B cell (primary cell): ENCODE measurements at regions not wholly inside any gene's neighbourhood (a gene's known extent, or its start where the extent isn't known, plus 50 kb on each side); places are given as distances from the start of the nearest gene placed in this dataset.

Experiments used
- ATAC-seq: fragments of 200-7000 bp; cut with Tn5 transposase; one replicate; pipeline ENCODE4 v1.10.0; 2021; ENCODE audit warnings: low read depth, mild to moderate bottlenecking, moderate number of reproducible peaks, moderate library complexity
- CTCF ChIA-PET: fragments of 350-600 bp; sonication (Branson Sonifier 250); formaldehyde crosslinking; loops from one replicate; lab custom pipeline; 2021; ENCODE audit warnings: antibody characterized with exemption, inconsistent platforms; lab: Charles Lee
- POLR2A ChIA-PET: fragments of 350-600 bp; sonication (Branson Sonifier 250); formaldehyde crosslinking; loops from one replicate; lab custom pipeline; 2021; ENCODE audit warnings: antibody characterized with exemption; lab: Charles Lee
- DNase-seq: peaks from one replicate; pipeline ENCODE4 v3.0.0; 2013
- H2AFZ ChIP-seq: 2 replicates; pipeline ENCODE4 v1.6.1; 2012; ENCODE audit warnings: mild to moderate bottlenecking, low read depth, low read length; ENCODE audit not compliant: insufficient read depth, poor library complexity, severe bottlenecking
- H3K27ac ChIP-seq, 2 donors: 1 replicate in 1 of 2; 2 replicates in 1 of 2; pipeline ENCODE4 v1.5.1; 2012 to 2013; ENCODE audit warnings: low read length in 2 of 2, mild to moderate bottlenecking in 2 of 2, moderate library complexity in 1 of 2
- H3K27me3 ChIP-seq, 4 experiments: fragments of 200-600 bp in 1 of 4; sonication (generic) in 1 of 4; replicated peaks in 1 of 4; 1 replicate in 2 of 4; 2 replicates in 2 of 4; pipeline versions ENCODE4 v1.6.1 to v1.7.0; 2013 to 2016; ENCODE audit warnings: low read length in 3 of 4, mild to moderate bottlenecking in 2 of 4, mixed read lengths in 1 of 4, moderate library complexity in 1 of 4; ENCODE audit not compliant: insufficient read depth in 4 of 4, control insufficient read depth in 3 of 4; ENCODE audit errors: control extremely low read depth in 1 of 4
- H3K36me3 ChIP-seq, 2 experiments: replicated peaks in 1 of 2; 1 replicate in 1 of 2; 2 replicates in 1 of 2; pipeline versions ENCODE4 v1.6.1 to v1.7.1; 2013; ENCODE audit warnings: low read length in 1 of 2; ENCODE audit not compliant: insufficient read depth in 2 of 2, control insufficient read depth in 1 of 2; ENCODE audit errors: control extremely low read depth in 1 of 2, extremely low read depth in 1 of 2
- H3K4me1 ChIP-seq, 2 donors: fragments of 200-600 bp in 1 of 2; sonication (generic) in 1 of 2; 1 replicate in 1 of 2; 2 replicates in 1 of 2; pipeline versions ENCODE4 v1.5.1 to v1.6.1; 2013 to 2017; ENCODE audit warnings: low read length in 2 of 2; ENCODE audit not compliant: control insufficient read depth in 2 of 2, insufficient read depth in 2 of 2
- H3K4me2 ChIP-seq: replicated peaks from 2 replicates; pipeline ENCODE3; 2012; ENCODE audit warnings: mild to moderate bottlenecking, low read depth, low read length; ENCODE audit not compliant: poor library complexity, severe bottlenecking
- H3K4me3 ChIP-seq, 5 experiments: fragments of 200-600 bp in 1 of 5; sonication (generic) in 1 of 5; 1 replicate in 3 of 5; 2 replicates in 2 of 5; pipeline versions ENCODE4 v1.5.1 to v1.7.0; 2011 to 2016; ENCODE audit warnings: low read length in 4 of 5, mild to moderate bottlenecking in 4 of 5, low read depth in 2 of 5, control low read depth in 1 of 5, moderate library complexity in 1 of 5; ENCODE audit not compliant: insufficient read depth in 1 of 5; ENCODE audit errors: control extremely low read depth in 1 of 5, extremely low read depth in 1 of 5
- H3K79me2 ChIP-seq: fragments of 200-600 bp; sonication (generic); one replicate; pipeline ENCODE4 v1.6.0; 2016; ENCODE audit warnings: low read length; ENCODE audit not compliant: control insufficient read depth, insufficient read depth
- H3K9ac ChIP-seq: fragments of 200-600 bp; sonication (generic); 2 replicates; pipeline ENCODE4 v1.6.1; 2017; ENCODE audit warnings: mild to moderate bottlenecking, low read length, moderate library complexity
- H3K9me3 ChIP-seq, 3 donors: one replicate each; pipeline versions ENCODE4 v1.6.1 to v1.7.1; 2013; ENCODE audit warnings: low read length in 2 of 3; ENCODE audit not compliant: control insufficient read depth in 2 of 3, insufficient read depth in 1 of 3; ENCODE audit errors: control extremely low read depth in 1 of 3
- H4K20me1 ChIP-seq: 2 replicates; pipeline ENCODE4 v1.6.0; 2012; ENCODE audit warnings: mild to moderate bottlenecking, low read length; ENCODE audit not compliant: insufficient read depth, control insufficient read depth, poor library complexity, severe bottlenecking
- H3K27ac Mint-ChIP-seq: one replicate; pipeline ENCODE4 v1.8.0; 2021; ENCODE audit warnings: mixed read lengths
- H3K27me3 Mint-ChIP-seq: one replicate; pipeline ENCODE4 v1.8.0; 2021; ENCODE audit warnings: mixed read lengths
- H3K4me1 Mint-ChIP-seq: one replicate; pipeline ENCODE4 v1.8.0; 2021; ENCODE audit warnings: mixed read lengths
- H3K4me3 Mint-ChIP-seq: one replicate; pipeline ENCODE4 v1.8.0; 2021; ENCODE audit warnings: mixed read lengths
- H3K9me3 Mint-ChIP-seq: one replicate; pipeline ENCODE4 v1.8.0; 2022; ENCODE audit warnings: mixed read lengths; ENCODE audit not compliant: insufficient read depth
- CTCF ChIP-seq: fragments of 200-600 bp; IDR thresholded peaks from one replicate; pipeline ENCODE4 v1.8.0; 2022; ENCODE audit warnings: antibody characterized with exemption, mild to moderate bottlenecking
- EZH2 ChIP-seq: IDR thresholded peaks from 2 replicates; pipeline ENCODE4 v1.6.1; 2012; ENCODE audit warnings: borderline replicate concordance, low read depth, mild to moderate bottlenecking, moderate library complexity, low read length; ENCODE audit not compliant: insufficient read depth, poor library complexity, severe bottlenecking
- WGBS: methylation state at CpG from one replicate; pipeline ENCODE4 v1.1.5; 2013; ENCODE audit warnings: missing lambda C conversion rate; ENCODE audit not compliant: insufficient coverage; 5-methylcytosine and 5-hydroxymethylcytosine counted together
- intact Hi-C: fragments of 100-400 bp; cut with micrococcal nuclease; formaldehyde crosslinking; loops from one replicate; pipeline ENCODE4 v1.10.0; 2022

GRCh38 chr1:98333936-98334335, 327.6 kb upstream of the SNX7 start:
- Histone ChIP-seq H3K4me3 (no peak overlapping the region), H3K9ac (no peak overlapping the region), H3K4me1 (no peaks in the 10 kb centered on the region), H3K79me2 (no peaks in the 10 kb centered on the region), H3K27me3 (no peaks in the 10 kb centered on the region), H3K27ac (no peak overlapping the region), H2AFZ (no peak overlapping the region), H3K9me3 (no peaks in the 10 kb centered on the region), H3K36me3 (no peaks in the 10 kb centered on the region), H4K20me1 (no peaks in the 10 kb centered on the region), H3K4me2 (no peak overlapping the region)
- ATAC-seq, result no peak
- TF ChIP-seq CTCF (no peak), EZH2 (no peak)
- H3K9me3 Mint-ChIP-seq, result peaks cover 2% of the 10 kb centered on the region
- no peak overlapping the region for H3K27ac Mint-ChIP-seq
- intact Hi-C loops, result no loop called here
- H3K27me3 Mint-ChIP-seq, result no peaks in the 10 kb centered on the region
- H3K4me3 Mint-ChIP-seq, result no peak overlapping the region
- H3K4me1 Mint-ChIP-seq, result no peaks in the 10 kb centered on the region
- no peak for DNase-seq
- CTCF ChIA-PET, result no interaction called here
- POLR2A ChIA-PET, result no interaction called here
- no CpG with 5 or more reads among the region's 3 CpGs for WGBS

GRCh38 chr1:98333406-98333805, 328.1 kb upstream of the SNX7 start:
- H3K9me3 Mint-ChIP-seq, result peaks cover 2% of the 10 kb centered on the region
- ATAC-seq, result no peak

More at GRCh38 chr1:98333406-98333805, 328.1 kb upstream of the SNX7 start:
- ChIA-PET POLR2A (no interaction called here), CTCF (no interaction called here)
- H3K36me3 ChIP-seq, result no peaks in the 10 kb centered on the region
- Mint-ChIP-seq H3K27me3 (no peaks in the 10 kb centered on the region), H3K4me1 (no peaks in the 10 kb centered on the region), H3K27ac (no peak overlapping the region), H3K4me3 (no peak overlapping the region)
- no peak for DNase-seq
- no peaks in the 10 kb centered on the region for H3K27me3 ChIP-seq
- H3K4me2 ChIP-seq, result no peak overlapping the region
- WGBS, result 73% methylated on average over 3 of the region's 3 CpGs
- no peaks in the 10 kb centered on the region for H3K79me2 ChIP-seq
- no peaks in the 10 kb centered on the region for H3K4me1 ChIP-seq
- intact Hi-C loops, result no loop called here
- H4K20me1 ChIP-seq, result no peaks in the 10 kb centered on the region
- H3K4me3 ChIP-seq, result no peak overlapping the region
- H3K27ac ChIP-seq, result no peak overlapping the region
- H3K9me3 ChIP-seq, result no peaks in the 10 kb centered on the region
- no peak overlapping the region for H3K9ac ChIP-seq
- TF ChIP-seq CTCF (no peak), EZH2 (no peak)
- H2AFZ ChIP-seq, result no peak overlapping the region
